Ramos (cell line): ENCODE measurements at regions not wholly inside any gene's neighbourhood (a gene's known extent, or its start where the extent isn't known, plus 50 kb on each side); places are given as distances from the start of the nearest gene placed in this dataset.

Experiments used
- in situ Hi-C: fragments of 300-500 bp; cut with MboI; formaldehyde crosslinking; loops from one replicate; pipeline ENCODE4 v1.14.3; 2022; ENCODE audit warnings: low sequenced_read_pairs; ENCODE audit not compliant: unreplicated experiment

DNA sequence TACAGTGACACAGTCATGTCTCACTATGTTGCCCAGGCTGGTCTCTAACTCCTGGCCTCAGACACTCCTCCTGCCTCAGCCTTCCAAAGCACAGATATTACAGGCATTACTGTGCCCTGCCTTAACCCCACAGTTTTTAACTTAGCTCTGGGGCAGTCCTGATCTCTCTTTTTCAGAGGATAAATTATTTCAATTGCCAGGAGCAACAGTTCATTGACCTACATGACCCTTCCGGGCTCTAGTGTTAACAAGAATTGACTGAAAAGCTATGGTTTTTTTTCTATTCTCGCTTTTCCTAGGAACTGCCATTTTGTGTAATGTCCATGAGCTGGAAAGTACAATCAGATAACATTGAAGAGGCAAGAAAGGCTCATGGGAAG is 92.8 kb downstream of the HNRNPLL start:
- in situ Hi-C loops: loop anchor here (10.0 kb wide), 2 partner anchors 195 to 525 kb away; no protein-coding TSS in a partner anchor

- in situ Hi-C loops: loop anchor here (10.0 kb wide), 1 partner anchor 195 kb away; no protein-coding TSS in a partner anchor
Measured at GRCh38 chr2:38509314-38509946, 93.3 kb downstream of the HNRNPLL start.

GRCh38 chr2:38508311-38509039 is 94.3 kb downstream of the HNRNPLL start:
- in situ Hi-C loops: loop anchor here (10.0 kb wide), 1 partner anchor 194 kb away; no protein-coding TSS in a partner anchor

- in situ Hi-C loops: loop anchor here (10.0 kb wide), 1 partner anchor 193 kb away; no protein-coding TSS in a partner anchor
Measured at GRCh38 chr2:38507712-38508111, 95.0 kb downstream of the HNRNPLL start.

- in situ Hi-C loops: loop anchor here (10.0 kb wide), 1 partner anchor 191 kb away; no protein-coding TSS in a partner anchor
Measured at GRCh38 chr2:38505779-38506178, 96.9 kb downstream of the HNRNPLL start.

GRCh38 chr2:38504169-38504568 is 98.6 kb downstream of the HNRNPLL start:
- in situ Hi-C loops: loop anchor here (10.0 kb wide), 1 partner anchor 189 kb away; no protein-coding TSS in a partner anchor

GRCh38 chr2:38502107-38502506 is 100.6 kb downstream of the HNRNPLL start:
- in situ Hi-C loops: loop anchor here (10.0 kb wide), 1 partner anchor 187 kb away; no protein-coding TSS in a partner anchor

DNA sequence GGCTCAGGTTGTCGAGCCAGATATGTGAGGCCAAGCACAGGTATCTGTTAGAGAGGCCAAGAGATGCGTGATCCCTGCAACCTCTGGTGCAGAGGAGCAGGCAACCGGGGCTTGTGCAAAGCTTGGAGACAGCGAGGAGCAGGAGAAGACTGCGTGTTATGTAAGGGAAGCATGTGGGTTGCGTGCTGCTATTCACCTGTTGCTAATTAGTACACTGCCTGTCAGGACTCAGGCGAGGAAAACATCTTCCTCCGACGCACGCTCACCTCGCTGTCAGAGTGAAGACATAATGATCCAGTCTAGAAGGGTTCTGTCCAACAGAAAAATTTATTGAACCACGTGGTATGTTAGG is 102.5 kb downstream of the HNRNPLL start:
- in situ Hi-C loops: loop anchor here (10.0 kb wide), 1 partner anchor 185 kb away; no protein-coding TSS in a partner anchor

GRCh38 chr2:38499548-38500282 is 103.0 kb downstream of the HNRNPLL start:
- in situ Hi-C loops: loop anchor here (10.0 kb wide), 1 partner anchor 185 kb away; no protein-coding TSS in a partner anchor

GRCh38 chr2:38498045-38498481 is 104.7 kb downstream of the HNRNPLL start:
- in situ Hi-C loops: no loop called here

- in situ Hi-C loops: no loop called here
Measured at GRCh38 chr2:38497670-38498037, 105.1 kb downstream of the HNRNPLL start.

DNA sequence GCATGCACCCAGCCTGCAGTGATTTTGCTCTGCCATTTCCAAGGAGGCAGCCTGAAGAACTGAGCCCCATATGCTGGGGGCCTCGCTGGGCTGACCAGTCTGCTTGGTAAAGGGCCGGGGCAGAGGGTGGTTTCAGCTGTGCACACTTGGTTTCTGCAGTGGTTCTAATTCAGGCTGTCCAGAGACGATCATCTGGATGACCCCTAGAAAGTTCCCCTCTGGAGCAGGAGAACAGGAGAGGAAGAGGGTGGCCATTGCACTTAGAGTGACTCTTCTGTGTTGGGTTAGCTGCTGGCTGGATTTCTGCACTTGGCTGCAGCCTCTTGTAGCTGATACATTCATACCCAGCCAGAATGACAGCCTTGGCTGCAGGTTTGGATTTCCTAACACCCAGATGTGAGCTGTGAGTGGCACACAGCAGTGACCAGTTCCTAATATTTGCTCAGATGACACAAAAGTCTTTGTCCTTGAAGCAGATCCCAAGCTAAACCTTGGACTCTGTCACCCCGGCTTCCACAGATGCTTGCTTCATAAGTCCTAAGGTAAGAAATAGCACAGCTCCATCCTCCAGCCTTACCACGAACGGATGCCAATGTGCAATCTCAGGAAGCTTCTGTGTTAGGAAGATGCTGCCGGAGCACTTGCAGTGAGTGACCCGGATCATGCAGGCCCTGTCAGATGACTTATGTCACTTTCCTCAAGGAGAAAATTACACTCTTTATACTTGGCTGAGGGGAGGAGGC is 105.6 kb downstream of the HNRNPLL start:
- in situ Hi-C loops: no loop called here

GRCh38 chr2:38495880-38496279 is 106.8 kb downstream of the HNRNPLL start:
- in situ Hi-C loops: no loop called here

DNA sequence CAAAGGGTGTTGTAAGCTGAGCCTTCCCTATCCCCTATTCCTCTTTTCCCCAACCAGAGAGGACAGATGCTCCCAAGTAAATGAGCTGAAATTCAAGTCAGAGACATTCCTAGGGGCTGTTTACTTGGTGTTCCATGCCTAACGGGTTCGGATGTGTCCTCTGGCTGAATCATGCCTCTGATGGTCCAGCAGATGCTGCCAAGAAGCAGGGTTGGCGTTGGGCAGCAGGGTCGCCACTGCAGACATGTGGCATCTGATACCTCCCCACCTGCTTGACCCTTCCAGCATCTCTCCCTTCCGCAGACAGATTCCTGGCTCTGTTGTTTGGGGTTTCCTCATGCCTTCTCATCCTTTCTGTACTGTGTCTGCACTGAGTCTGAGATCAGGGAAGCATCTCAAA is 108.3 kb downstream of the HNRNPLL start:
- in situ Hi-C loops: no loop called here

DNA sequence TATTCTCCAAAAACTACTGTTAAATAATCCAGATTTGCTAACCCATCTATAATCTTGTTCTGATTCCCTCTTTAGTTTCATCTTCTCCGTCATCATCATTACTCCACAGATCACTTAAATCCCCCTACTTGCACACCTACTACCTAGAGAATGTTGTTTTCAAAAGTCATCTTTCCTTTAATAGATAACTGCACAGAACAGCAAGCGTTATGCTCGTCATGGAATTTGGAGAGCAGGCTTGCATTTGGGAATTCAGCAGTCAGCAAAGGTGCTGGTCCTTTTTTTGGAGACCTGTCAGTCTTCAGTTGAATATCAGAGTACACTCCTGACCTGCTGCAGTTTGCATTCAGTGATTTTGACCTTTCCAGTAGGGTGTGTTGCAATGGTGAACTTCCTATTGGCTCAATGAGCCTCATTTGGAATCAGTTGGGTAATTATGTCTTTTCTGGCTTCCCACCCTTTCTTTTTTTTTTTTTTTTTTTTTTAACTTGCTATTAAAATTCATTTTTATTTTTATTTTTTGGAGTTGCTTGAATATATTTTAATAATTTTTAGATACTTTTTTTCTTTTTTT is 110.6 kb downstream of the HNRNPLL start:
- in situ Hi-C loops: no loop called here

- in situ Hi-C loops: no loop called here
Measured at GRCh38 chr2:38491436-38491835, 111.3 kb downstream of the HNRNPLL start.

- in situ Hi-C loops: no loop called here
Measured at GRCh38 chr2:38489846-38490245, 112.8 kb upstream of the ATL2 start.

- in situ Hi-C loops: no loop called here
Measured at GRCh38 chr2:38487852-38488251, 110.8 kb upstream of the ATL2 start.

- in situ Hi-C loops: no loop called here
Measured at GRCh38 chr2:38486213-38487026, 109.3 kb upstream of the ATL2 start.
